ENCODE measurements at regions not wholly inside any gene's neighbourhood (a gene's known extent, or its start where the extent isn't known, plus 50 kb on each side); places are given as distances from the start of the nearest gene placed in this dataset.

- no peak for TF ChIP-seq CTCF (IDR thresholded peaks at IDR 0.05)
- TF ChIP-seq EP300 (IDR thresholded peaks at IDR 0.05; ENCODE audit: low read depth), result no peak
- TF ChIP-seq POLR2AphosphoS5 (IDR thresholded peaks at IDR 0.05), result no peak
- no peak for TF ChIP-seq POLR2A (IDR thresholded peaks at IDR 0.05)
These were observed 86.7 kb upstream of the ZRANB2 start for GRCh38 chr1:71167505-71167904.

Measured in transverse colon (tissue), 4 donors.